HepG2 (cell line): ENCODE measurements at regions not wholly inside any gene's neighbourhood (a gene's known extent, or its start where the extent isn't known, plus 50 kb on each side); places are given as distances from the start of the nearest gene placed in this dataset.
A peak's percentile ranks its signal among the peaks of the same experiment; 100 is the strongest.

ENCODE experiments used
- EP300 ChIP-seq, 3 experiments: sonication (generic) in 1 of 3; formaldehyde crosslinking in 1 of 3; IDR thresholded peaks; 2 replicates each; pipeline versions ENCODE4 v1.5.1 to v1.6.1; 2011 to 2020; ENCODE audit warnings: low read depth in 2 of 3, low read length in 2 of 3, borderline replicate concordance in 1 of 3, improper control_type of control experiment in 1 of 3, mild to moderate bottlenecking in 1 of 3, missing genetic modification reagents in 1 of 3, moderate library complexity in 1 of 3
- HNF1B ChIP-seq: sonication (generic); formaldehyde crosslinking; IDR thresholded peaks from 2 replicates; pipeline ENCODE4 v1.5.1; 2020; ENCODE audit warnings: mild to moderate bottlenecking, moderate library complexity, missing genetic modification reagents
- HNF4G ChIP-seq, 2 experiments: sonication (generic) in 1 of 2; formaldehyde crosslinking in 1 of 2; IDR thresholded peaks; 2 replicates each; pipeline versions ENCODE4 v1.4.0 to v1.6.1; 2011 to 2020; ENCODE audit warnings: borderline replicate concordance in 2 of 2, low read depth in 2 of 2, mild to moderate bottlenecking in 2 of 2, low read length in 1 of 2, missing genetic modification reagents in 1 of 2, moderate library complexity in 1 of 2
- HOXA3 ChIP-seq: sonication (generic); formaldehyde crosslinking; IDR thresholded peaks from 2 replicates; pipeline ENCODE4 v1.5.0; 2020; ENCODE audit warnings: missing genetic modification reagents
- JUND ChIP-seq: sonication (generic); formaldehyde crosslinking; IDR thresholded peaks from 2 replicates; pipeline ENCODE4 v1.8.0; 2022; ENCODE audit warnings: mild to moderate bottlenecking, missing genetic modification reagents
- MXI1 ChIP-seq: IDR thresholded peaks from 3 replicates; pipeline ENCODE4 v1.6.1; 2012; ENCODE audit warnings: low read depth, low read length, inconsistent platforms, borderline replicate concordance
- NCOR1 ChIP-seq: fragments of 200-600 bp; sonication (generic); IDR thresholded peaks from 2 replicates; pipeline ENCODE4 v1.7.0; 2017; ENCODE audit warnings: antibody characterized with exemption, low read length, borderline replicate concordance
- RARA ChIP-seq: IDR thresholded peaks from 2 replicates; pipeline ENCODE4 v1.6.1; 2016; ENCODE audit warnings: missing genetic modification reagents, missing compliant biosample characterization
- SMAD3 ChIP-seq: sonication (generic); formaldehyde crosslinking; IDR thresholded peaks from 2 replicates; pipeline ENCODE4 v1.4.0; 2020; ENCODE audit warnings: missing genetic modification reagents
- TGIF2 ChIP-seq: IDR thresholded peaks from 2 replicates; pipeline ENCODE4 v1.6.1; 2016; ENCODE audit warnings: control low read depth, missing compliant biosample characterization
- ZFP62 ChIP-seq: sonication (generic); formaldehyde crosslinking; IDR thresholded peaks from 2 replicates; pipeline ENCODE4 v1.4.0; 2020; ENCODE audit warnings: missing genetic modification reagents
- ZNF224 ChIP-seq: sonication (generic); formaldehyde crosslinking; IDR thresholded peaks from 2 replicates; pipeline ENCODE4 v1.5.0; 2020; ENCODE audit warnings: mild to moderate bottlenecking, missing genetic modification reagents
- ZNF30 ChIP-seq: sonication (generic); formaldehyde crosslinking; IDR thresholded peaks from 2 replicates; pipeline ENCODE4 v1.5.0; 2020; ENCODE audit warnings: mild to moderate bottlenecking, missing genetic modification reagents
- ZNF546 ChIP-seq: sonication (generic); formaldehyde crosslinking; conservative IDR thresholded peaks from 2 replicates; pipeline ENCODE4 v1.8.1; 2023; ENCODE audit warnings: mild to moderate bottlenecking, missing genetic modification reagents
- ZNF737 ChIP-seq: sonication (generic); formaldehyde crosslinking; IDR thresholded peaks from 2 replicates; pipeline ENCODE4 v1.5.0; 2020; ENCODE audit warnings: missing genetic modification reagents, mild to moderate bottlenecking, borderline replicate concordance
- TF ChIP-seq, protein P1 (sequence below): sonication (generic); formaldehyde crosslinking; IDR thresholded peaks from 2 replicates; pipeline ENCODE4 v1.8.1; 2023; ENCODE audit warnings: mild to moderate bottlenecking, missing genetic modification reagents
- TF ChIP-seq, protein P2 (sequence below): sonication (generic); formaldehyde crosslinking; IDR thresholded peaks from 2 replicates; pipeline ENCODE4 v1.4.0; 2020; ENCODE audit warnings: mild to moderate bottlenecking, missing genetic modification reagents, borderline replicate concordance
- TF ChIP-seq, protein P3 (sequence below): sonication (generic); formaldehyde crosslinking; IDR thresholded peaks from 2 replicates; pipeline ENCODE4 v1.4.0; 2020; ENCODE audit warnings: missing genetic modification reagents

GRCh38 chr5:67605730-67606585, 409.4 kb upstream of the CD180 start (continued):
- TF ChIP-seq, protein P1, sequence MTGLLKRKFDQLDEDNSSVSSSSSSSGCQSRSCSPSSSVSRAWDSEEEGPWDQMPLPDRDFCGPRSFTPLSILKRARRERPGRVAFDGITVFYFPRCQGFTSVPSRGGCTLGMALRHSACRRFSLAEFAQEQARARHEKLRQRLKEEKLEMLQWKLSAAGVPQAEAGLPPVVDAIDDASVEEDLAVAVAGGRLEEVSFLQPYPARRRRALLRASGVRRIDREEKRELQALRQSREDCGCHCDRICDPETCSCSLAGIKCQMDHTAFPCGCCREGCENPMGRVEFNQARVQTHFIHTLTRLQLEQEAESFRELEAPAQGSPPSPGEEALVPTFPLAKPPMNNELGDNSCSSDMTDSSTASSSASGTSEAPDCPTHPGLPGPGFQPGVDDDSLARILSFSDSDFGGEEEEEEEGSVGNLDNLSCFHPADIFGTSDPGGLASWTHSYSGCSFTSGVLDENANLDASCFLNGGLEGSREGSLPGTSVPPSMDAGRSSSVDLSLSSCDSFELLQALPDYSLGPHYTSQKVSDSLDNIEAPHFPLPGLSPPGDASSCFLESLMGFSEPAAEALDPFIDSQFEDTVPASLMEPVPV (CRISPR knock-in tag), result 0 out of 2 replicates have a peak, but pooled peaks have one; percentile 16
- TF ChIP-seq ZNF30 (CRISPR knock-in tag) (no peak), MXI1 (peak; percentile 53; the same call in 2 of the 3 replicates), HNF4G (IDR thresholded peaks at IDR 0.05; ENCODE audit: borderline replicate concordance, low read depth, low read length) (peak; percentile 90), HNF4G (CRISPR knock-in tag; IDR thresholded peaks at IDR 0.05; ENCODE audit: borderline replicate concordance, low read depth) (peak; percentile 67; the same call in 1 of the 2 replicates), ZFP62 (CRISPR knock-in tag) (no peak), EP300 (IDR thresholded peaks at IDR 0.05; ENCODE audit: low read depth in 2 of 2, low read length in 2 of 2) (peak in 1 of 2 experiments; percentile 78; a peak in 2 of 4 replicates), EP300 (CRISPR knock-in tag; IDR thresholded peaks at IDR 0.05; ENCODE audit: borderline replicate concordance) (no peak), SMAD3 (CRISPR knock-in tag) (0 out of 2 replicates have a peak, but pooled peaks have one; percentile 11), ZNF224 (CRISPR knock-in tag) (no peak), RARA (CRISPR knock-in tag) (peak; percentile 76), JUND (CRISPR knock-in tag) (no peak), HOXA3 (CRISPR knock-in tag) (peak; percentile 60; the same call in 1 of the 2 replicates), NCOR1 (peak; percentile 72; the same call in 1 of the 2 replicates), TGIF2 (0 out of 2 replicates have a peak, but pooled peaks have one; percentile 37), ZNF737 (CRISPR knock-in tag) (no peak), ZNF546 (CRISPR knock-in tag) (no peak), HNF1B (CRISPR knock-in tag) (peak; percentile 60)
- TF ChIP-seq, protein P2, sequence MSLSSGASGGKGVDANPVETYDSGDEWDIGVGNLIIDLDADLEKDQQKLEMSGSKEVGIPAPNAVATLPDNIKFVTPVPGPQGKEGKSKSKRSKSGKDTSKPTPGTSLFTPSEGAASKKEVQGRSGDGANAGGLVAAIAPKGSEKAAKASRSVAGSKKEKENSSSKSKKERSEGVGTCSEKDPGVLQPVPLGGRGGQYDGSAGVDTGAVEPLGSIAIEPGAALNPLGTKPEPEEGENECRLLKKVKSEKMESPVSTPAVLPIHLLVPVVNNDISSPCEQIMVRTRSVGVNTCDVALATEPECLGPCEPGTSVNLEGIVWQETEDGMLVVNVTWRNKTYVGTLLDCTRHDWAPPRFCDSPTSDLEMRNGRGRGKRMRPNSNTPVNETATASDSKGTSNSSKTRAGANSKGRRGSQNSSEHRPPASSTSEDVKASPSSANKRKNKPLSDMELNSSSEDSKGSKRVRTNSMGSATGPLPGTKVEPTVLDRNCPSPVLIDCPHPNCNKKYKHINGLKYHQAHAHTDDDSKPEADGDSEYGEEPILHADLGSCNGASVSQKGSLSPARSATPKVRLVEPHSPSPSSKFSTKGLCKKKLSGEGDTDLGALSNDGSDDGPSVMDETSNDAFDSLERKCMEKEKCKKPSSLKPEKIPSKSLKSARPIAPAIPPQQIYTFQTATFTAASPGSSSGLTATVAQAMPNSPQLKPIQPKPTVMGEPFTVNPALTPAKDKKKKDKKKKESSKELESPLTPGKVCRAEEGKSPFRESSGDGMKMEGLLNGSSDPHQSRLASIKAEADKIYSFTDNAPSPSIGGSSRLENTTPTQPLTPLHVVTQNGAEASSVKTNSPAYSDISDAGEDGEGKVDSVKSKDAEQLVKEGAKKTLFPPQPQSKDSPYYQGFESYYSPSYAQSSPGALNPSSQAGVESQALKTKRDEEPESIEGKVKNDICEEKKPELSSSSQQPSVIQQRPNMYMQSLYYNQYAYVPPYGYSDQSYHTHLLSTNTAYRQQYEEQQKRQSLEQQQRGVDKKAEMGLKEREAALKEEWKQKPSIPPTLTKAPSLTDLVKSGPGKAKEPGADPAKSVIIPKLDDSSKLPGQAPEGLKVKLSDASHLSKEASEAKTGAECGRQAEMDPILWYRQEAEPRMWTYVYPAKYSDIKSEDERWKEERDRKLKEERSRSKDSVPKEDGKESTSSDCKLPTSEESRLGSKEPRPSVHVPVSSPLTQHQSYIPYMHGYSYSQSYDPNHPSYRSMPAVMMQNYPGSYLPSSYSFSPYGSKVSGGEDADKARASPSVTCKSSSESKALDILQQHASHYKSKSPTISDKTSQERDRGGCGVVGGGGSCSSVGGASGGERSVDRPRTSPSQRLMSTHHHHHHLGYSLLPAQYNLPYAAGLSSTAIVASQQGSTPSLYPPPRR (CRISPR knock-in tag), result peak; percentile 59; the same call in 1 of the 2 replicates
- TF ChIP-seq, protein P3, sequence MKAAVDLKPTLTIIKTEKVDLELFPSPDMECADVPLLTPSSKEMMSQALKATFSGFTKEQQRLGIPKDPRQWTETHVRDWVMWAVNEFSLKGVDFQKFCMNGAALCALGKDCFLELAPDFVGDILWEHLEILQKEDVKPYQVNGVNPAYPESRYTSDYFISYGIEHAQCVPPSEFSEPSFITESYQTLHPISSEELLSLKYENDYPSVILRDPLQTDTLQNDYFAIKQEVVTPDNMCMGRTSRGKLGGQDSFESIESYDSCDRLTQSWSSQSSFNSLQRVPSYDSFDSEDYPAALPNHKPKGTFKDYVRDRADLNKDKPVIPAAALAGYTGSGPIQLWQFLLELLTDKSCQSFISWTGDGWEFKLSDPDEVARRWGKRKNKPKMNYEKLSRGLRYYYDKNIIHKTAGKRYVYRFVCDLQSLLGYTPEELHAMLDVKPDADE, result no peak
